ENCODE measurements at regions not wholly inside any gene's neighbourhood (a gene's known extent, or its start where the extent isn't known, plus 50 kb on each side); places are given as distances from the start of the nearest gene placed in this dataset.
"Not testable (repeated sequence)": the region's sequence is repeated elsewhere in the genome, so short reads cannot be mapped to it uniquely, and the experiment has no call there.

DNA sequence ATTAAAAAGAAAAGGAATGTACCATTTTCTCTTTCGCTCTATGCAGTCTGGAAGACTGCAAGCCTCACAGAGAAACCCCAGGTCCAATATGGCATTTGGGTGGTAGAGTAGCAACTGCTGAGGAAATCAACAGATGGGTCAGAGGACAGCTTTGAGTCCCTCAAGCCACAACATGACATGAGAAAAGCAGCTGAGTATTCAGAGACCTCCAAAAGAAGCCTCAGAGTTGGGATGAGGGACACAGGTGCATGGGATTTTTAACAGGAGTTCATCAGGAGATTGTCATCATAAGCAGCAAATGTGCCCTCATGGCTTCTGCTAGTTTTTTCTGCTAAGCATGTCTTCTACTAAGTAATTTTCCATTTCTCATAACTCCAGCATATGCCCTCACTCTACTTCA lies 111.6 kb downstream of the BLID start:
- DNase-seq (no peak), ATAC-seq (ENCODE audit: low read depth in 2 of 2) (no peak)
- no peaks in the 10 kb centered on the region for H3K4me1 Mint-ChIP-seq
- no peaks in the 10 kb centered on the region for H3K36me3 Mint-ChIP-seq
- no peak overlapping the region for H3K4me3 Mint-ChIP-seq
- H3K27ac Mint-ChIP-seq: no peak overlapping the region
- peaks cover 0 to 8% (median 0%) of the 10 kb centered on the region in 7 donors for H3K9me3 Mint-ChIP-seq
- no peaks in the 10 kb centered on the region for H3K27me3 Mint-ChIP-seq

DNA sequence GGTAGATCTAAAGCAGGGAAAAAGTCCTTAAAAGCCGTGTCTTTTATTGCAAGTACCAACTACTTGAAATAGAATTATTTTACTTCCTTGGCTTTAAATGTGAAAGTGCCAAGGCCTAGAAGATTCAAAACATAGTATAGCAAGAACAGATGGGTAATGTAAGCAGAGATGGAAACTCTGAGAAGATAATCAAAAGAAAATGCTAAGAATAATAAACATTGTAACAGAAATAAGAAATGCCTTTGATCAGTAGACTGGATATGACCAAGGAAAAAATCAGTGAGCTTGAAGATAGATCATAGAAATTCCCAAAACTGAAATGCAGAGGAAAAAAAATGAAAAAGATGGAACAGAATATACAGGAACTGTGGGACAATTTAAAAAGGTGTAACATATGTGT lies 113.1 kb downstream of the BLID start:
- DNase-seq (no peak), ATAC-seq (ENCODE audit: low read depth in 2 of 2) (no peak)
- peaks cover 0 to 8% (median 0%) of the 10 kb centered on the region in 7 donors for H3K9me3 Mint-ChIP-seq
- peaks cover 0 to 7% (median 0%) of the 10 kb centered on the region in 3 donors for H3K27me3 Mint-ChIP-seq
- H3K4me1 Mint-ChIP-seq: no peaks in the 10 kb centered on the region
- H3K36me3 Mint-ChIP-seq: no peaks in the 10 kb centered on the region
- peak overlapping the region in 1 of 6 donors; percentile 69 for H3K27ac Mint-ChIP-seq
- H3K4me3 Mint-ChIP-seq: no peak overlapping the region

DNA sequence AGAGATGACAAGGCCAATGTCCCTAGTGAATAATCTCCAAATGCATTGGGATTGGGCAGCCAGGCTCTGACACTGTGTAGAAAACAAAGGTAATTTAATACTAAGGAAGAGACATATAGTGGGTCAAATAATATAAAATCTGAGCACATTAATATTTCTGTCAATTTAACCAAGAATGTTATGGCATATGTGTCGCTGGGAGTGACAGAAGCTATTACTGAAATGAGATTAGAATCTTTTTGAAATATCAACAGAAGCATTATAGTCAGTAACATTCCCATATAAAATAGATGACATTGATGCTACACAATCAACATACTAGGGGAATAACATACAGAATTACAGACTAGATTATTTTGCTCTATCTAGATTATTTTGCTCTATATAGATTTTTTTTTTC lies 114.0 kb downstream of the BLID start:
- no peaks in the 10 kb centered on the region for H3K36me3 Mint-ChIP-seq
- H3K27me3 Mint-ChIP-seq: peaks cover 0 to 8% (median 0%) of the 10 kb centered on the region in 3 donors
- ATAC-seq (ENCODE audit: low read depth in 2 of 2): no peak
- DNase-seq: no peak
- H3K4me1 Mint-ChIP-seq: no peaks in the 10 kb centered on the region
- peaks cover 0 to 8% (median 0%) of the 10 kb centered on the region in 7 donors for H3K9me3 Mint-ChIP-seq
- H3K27ac Mint-ChIP-seq: no peak overlapping the region
- H3K4me3 Mint-ChIP-seq: no peak overlapping the region

DNA sequence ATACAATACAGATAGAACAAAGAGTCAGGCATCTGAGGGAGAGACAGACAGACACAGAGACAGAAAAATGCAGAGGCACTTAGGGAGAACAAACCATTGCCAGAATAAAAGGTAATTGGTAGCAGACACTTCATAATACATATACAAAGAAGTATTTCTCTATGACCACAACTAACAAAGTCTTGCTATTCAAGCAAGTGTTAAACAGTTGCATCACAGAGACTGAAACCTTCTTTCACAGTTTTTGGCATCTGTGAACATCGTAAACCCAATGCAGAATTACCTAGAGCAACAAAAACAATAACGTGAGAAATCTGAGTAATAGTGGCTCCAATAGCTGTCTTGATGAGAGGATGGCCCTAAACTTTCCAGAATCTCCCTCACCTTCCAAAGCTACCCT lies 116.4 kb downstream of the BLID start:
- no peak overlapping the region for H3K4me3 Mint-ChIP-seq
- DNase-seq: no peak
- H3K4me1 Mint-ChIP-seq: no peaks in the 10 kb centered on the region
- ATAC-seq (ENCODE audit: low read depth in 2 of 2): no peak
- H3K27me3 Mint-ChIP-seq: peaks cover 0 to 8% (median 0%) of the 10 kb centered on the region in 3 donors
- H3K27ac Mint-ChIP-seq: no peak overlapping the region
- H3K9me3 Mint-ChIP-seq: peaks cover 0 to 8% (median under 1%) of the 10 kb centered on the region in 7 donors
- H3K36me3 Mint-ChIP-seq: no peaks in the 10 kb centered on the region

GRCh38 chr11:121996574-121996973 lies 119.4 kb downstream of the BLID start:
- Mint-ChIP-seq H3K27ac (peak overlapping the region in 1 of 6 donors; percentile 39), H3K27me3 (peaks cover 0 to 8% (median 0%) of the 10 kb centered on the region in 3 donors), H3K4me1 (no peaks in the 10 kb centered on the region), H3K9me3 (peaks cover 0 to 15% (median 6%) of the 10 kb centered on the region in 7 donors), H3K36me3 (no peaks in the 10 kb centered on the region), H3K4me3 (no peak overlapping the region)
- DNase-seq (no peak), ATAC-seq (ENCODE audit: low read depth in 2 of 2) (no peak)

- Mint-ChIP-seq H3K4me1 (no peaks in the 10 kb centered on the region), H3K9me3 (peaks cover 0 to 11% (median 0%) of the 10 kb centered on the region in 7 donors), H3K4me3 (no peak overlapping the region), H3K27ac (no peak overlapping the region), H3K36me3 (no peaks in the 10 kb centered on the region), H3K27me3 (peaks cover 0 to 7% (median 0%) of the 10 kb centered on the region in 3 donors)
- ATAC-seq (ENCODE audit: low read depth in 2 of 2) (no peak), DNase-seq (no peak)
Observed at GRCh38 chr11:121983901-121984300, 132.1 kb downstream of the BLID start.

- not testable (repeated sequence) for H3K4me3 Mint-ChIP-seq; H3K36me3 Mint-ChIP-seq; H3K4me1 Mint-ChIP-seq; DNase-seq; ATAC-seq (ENCODE audit: low read depth in 2 of 2)
- Mint-ChIP-seq H3K9me3 (peaks cover 3 to 44% (median 9%) of the 10 kb centered on the region in 7 donors), H3K27ac (peak overlapping the region in 1 of 6 donors; percentile 38), H3K27me3 (peaks cover 11 to 20% (median 17%) of the 10 kb centered on the region in 3 donors)
Observed at GRCh38 chr11:121977914-121978313, 138.1 kb downstream of the BLID start.

DNA sequence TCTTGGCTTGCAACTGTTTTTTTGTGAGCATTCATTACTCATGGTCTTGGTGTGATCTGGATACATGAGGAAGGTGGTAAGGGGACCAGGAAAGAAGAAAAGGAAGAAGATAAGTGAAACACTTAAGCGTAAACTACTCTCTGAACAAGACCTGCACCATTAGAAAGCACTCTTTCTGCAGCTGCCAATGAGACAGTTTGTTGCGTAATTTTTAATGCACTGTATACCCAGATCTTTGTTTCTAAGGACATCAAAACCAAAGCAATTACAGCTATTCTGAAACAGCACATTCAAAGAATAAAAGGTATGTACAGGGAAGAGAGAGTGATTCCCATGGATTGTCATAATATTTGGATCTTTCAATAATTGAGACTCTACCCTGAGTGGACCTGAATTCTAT lies 147.4 kb downstream of the BLID start:
- Mint-ChIP-seq H3K27ac (no peak overlapping the region), H3K4me1 (no peaks in the 10 kb centered on the region), H3K4me3 (no peak overlapping the region), H3K9me3 (peaks cover 0 to 21% (median 9%) of the 10 kb centered on the region in 7 donors), H3K36me3 (peaks cover 0 to 11% of the 10 kb centered on the region in 2 donors), H3K27me3 (peaks cover 11 to 19% (median 13%) of the 10 kb centered on the region in 3 donors)
- no peak for ATAC-seq (ENCODE audit: low read depth in 2 of 2)
- no peak for DNase-seq

DNA sequence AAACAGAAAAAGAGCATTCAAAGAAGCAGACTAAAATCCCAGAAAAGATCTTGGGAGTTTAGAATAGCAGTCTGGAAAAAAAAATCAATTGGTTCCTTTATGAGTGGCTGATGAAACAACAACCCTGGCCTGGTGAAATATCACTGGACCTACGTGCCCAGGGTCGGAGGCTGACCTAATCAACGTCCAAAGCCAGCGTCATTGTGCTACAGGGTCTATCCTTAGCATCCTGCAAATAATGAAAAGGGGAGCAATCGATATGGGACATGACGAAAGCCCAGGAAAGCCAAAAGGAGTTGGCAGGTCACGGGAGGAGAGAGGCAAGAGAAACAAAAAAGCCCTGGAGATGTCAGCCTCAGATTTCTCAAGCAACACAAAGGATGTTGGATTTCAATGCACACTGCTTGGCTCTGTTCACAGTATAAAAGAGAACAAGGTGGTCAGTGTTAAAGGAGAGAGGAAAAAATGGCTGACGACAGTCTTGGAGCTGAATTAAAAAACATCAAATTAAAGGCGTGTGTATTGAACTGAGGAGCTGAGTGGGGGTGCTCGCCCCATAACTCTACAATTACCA lies 148.8 kb downstream of the BLID start:
- ATAC-seq (ENCODE audit: low read depth in 2 of 2): no peak
- Mint-ChIP-seq H3K27ac (no peak overlapping the region), H3K9me3 (peaks cover 0 to 10% (median 4%) of the 10 kb centered on the region in 7 donors)

DNA sequence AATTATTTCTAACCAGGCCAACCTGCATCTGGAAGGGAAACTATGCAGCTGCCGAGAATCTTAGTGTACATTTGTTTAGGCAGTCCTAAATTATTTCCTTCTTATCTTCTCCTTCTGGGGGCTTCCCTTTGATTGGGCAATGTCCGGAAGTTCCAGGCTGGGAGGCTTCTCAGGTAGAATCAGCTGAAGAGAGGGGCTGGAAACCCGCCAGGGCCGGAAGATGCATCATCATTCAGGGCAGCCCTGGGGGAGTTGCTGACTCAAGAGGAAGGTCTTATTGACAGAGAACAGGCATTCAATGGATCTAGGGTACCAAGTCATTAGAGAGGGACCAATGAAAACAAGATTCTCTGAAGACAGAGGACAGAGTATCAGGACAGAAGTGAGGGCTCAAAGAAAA lies 150.7 kb downstream of the BLID start:
- H3K36me3 Mint-ChIP-seq: no peaks in the 10 kb centered on the region
- H3K27ac Mint-ChIP-seq: no peak overlapping the region
- peaks cover 0 to 2% (median 0%) of the 10 kb centered on the region in 7 donors for H3K9me3 Mint-ChIP-seq
- ATAC-seq (ENCODE audit: low read depth in 2 of 2) (no peak), DNase-seq (no peak)
- H3K4me1 Mint-ChIP-seq: no peaks in the 10 kb centered on the region
- no peak overlapping the region for H3K4me3 Mint-ChIP-seq
- peaks cover 7 to 19% (median 8%) of the 10 kb centered on the region in 3 donors for H3K27me3 Mint-ChIP-seq

More for the DNA sequence above, 148.8 kb downstream of the BLID start:
- H3K36me3 Mint-ChIP-seq: no peaks in the 10 kb centered on the region
- no peak for DNase-seq
- H3K27me3 Mint-ChIP-seq: peaks cover 7 to 19% (median 13%) of the 10 kb centered on the region in 3 donors
- no peaks in the 10 kb centered on the region for H3K4me1 Mint-ChIP-seq
- no peak overlapping the region for H3K4me3 Mint-ChIP-seq

GRCh38 chr11:121964591-121964990 lies 151.4 kb downstream of the BLID start:
- Mint-ChIP-seq H3K4me1 (no peaks in the 10 kb centered on the region), H3K36me3 (no peaks in the 10 kb centered on the region), H3K27me3 (peaks cover 7 to 19% (median 9%) of the 10 kb centered on the region in 3 donors), H3K9me3 (peaks cover 0 to 2% (median 0%) of the 10 kb centered on the region in 7 donors), H3K27ac (no peak overlapping the region), H3K4me3 (no peak overlapping the region)
- ATAC-seq (ENCODE audit: low read depth in 2 of 2) (no peak), DNase-seq (no peak)

- DNase-seq; H3K27ac Mint-ChIP-seq; H3K4me1 Mint-ChIP-seq; ATAC-seq (ENCODE audit: low read depth in 2 of 2); H3K9me3 Mint-ChIP-seq; H3K4me3 Mint-ChIP-seq; H3K36me3 Mint-ChIP-seq: not testable (repeated sequence)
- peaks cover 13 to 25% (median 15%) of the 10 kb centered on the region in 3 donors for H3K27me3 Mint-ChIP-seq
Observed at GRCh38 chr11:121963846-121964245, 152.2 kb downstream of the BLID start.

DNA sequence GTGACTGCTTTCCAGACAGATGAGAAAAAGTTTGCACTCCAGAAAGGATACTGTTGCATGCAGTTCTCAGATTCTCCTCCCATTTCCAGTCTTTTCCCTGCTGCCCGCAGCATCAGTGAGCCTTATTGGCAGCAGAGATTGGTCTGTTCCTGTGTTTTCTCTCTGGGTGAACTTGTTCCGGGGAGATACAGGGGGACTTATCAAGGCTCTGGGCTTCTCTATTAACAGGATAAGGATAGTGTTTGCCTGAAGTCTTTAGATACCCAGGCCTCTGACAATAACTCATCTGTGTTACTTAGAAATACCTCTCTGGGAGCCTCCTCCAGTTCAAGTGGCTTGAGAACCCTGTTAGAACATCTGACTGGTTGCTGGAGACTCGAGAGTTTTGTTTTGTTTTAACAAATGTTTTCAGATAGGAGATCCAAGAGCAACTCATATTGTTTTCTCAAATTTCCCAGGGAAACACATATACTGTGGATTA lies 154.7 kb downstream of the BLID start:
- H3K4me3 Mint-ChIP-seq: no peak overlapping the region
- H3K27ac Mint-ChIP-seq: no peak overlapping the region
- H3K4me1 Mint-ChIP-seq: no peaks in the 10 kb centered on the region
- H3K36me3 Mint-ChIP-seq: no peaks in the 10 kb centered on the region
- H3K9me3 Mint-ChIP-seq: no peaks in the 10 kb centered on the region
- H3K27me3 Mint-ChIP-seq: peaks cover 8 to 28% (median 22%) of the 10 kb centered on the region in 3 donors
- no peak for DNase-seq
- ATAC-seq (ENCODE audit: low read depth in 2 of 2): no peak

DNA sequence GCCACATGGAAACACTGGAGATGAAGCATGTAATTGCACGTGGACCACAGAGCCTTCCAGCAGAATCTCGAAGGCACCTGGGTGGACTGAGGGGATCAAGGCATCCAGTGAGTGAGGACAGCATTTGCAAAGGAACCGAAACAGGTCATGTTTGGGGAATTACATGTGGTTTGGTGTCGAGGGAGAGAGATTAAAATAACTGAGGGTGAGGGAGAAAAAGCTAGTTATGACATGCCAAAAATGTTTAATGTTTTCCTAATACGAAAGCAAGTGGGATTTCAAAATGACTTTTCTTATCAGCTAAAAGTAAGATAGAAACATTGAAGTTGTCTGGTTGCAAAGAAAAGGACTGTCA lies 157.1 kb downstream of the BLID start:
- Mint-ChIP-seq H3K27me3 (peaks cover 8 to 31% (median 23%) of the 10 kb centered on the region in 3 donors), H3K4me1 (no peaks in the 10 kb centered on the region), H3K4me3 (no peak overlapping the region), H3K27ac (no peak overlapping the region), H3K36me3 (no peaks in the 10 kb centered on the region), H3K9me3 (no peaks in the 10 kb centered on the region)
- DNase-seq: no peak
- no peak for ATAC-seq (ENCODE audit: low read depth in 2 of 2)

Measured in naive B cell (primary cell).